Limb (tissue), 2 donors: ENCODE measurements at regions not wholly inside any gene's neighbourhood (a gene's known extent, or its start where the extent isn't known, plus 50 kb on each side); places are given as distances from the start of the nearest gene placed in this dataset.
"Not testable (repeated sequence)": the region's sequence is repeated elsewhere in the genome, so short reads cannot be mapped to it uniquely, and the experiment has no call there.

ENCODE experiments used
- DNase-seq, 2 donors: peaks; one replicate each; pipeline ENCODE4 v3.0.0-alpha.2; 2016; ENCODE audit errors: extremely low spot score in 2 of 2

DNA sequence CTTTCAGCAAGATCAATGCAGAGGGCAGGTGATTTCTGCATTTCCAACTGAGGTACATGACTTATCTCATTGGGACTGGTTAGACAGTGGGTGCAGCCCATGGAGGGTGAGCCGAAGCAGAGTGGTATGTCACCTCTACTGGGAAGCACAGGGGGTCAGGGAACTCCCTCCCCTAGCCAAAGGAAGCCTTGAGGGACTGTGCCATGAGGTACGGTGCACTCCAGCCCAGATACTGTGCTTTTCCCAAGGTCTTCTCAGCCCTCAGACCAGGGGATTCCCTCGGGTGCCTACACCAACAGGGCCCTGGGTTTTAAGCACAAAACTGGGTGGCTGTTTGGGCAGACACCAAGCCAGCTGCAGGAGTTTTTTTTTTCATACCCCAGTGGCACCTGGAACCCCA is 329.5 kb upstream of the TMEFF2 start:
- not testable (repeated sequence) for DNase-seq

DNA sequence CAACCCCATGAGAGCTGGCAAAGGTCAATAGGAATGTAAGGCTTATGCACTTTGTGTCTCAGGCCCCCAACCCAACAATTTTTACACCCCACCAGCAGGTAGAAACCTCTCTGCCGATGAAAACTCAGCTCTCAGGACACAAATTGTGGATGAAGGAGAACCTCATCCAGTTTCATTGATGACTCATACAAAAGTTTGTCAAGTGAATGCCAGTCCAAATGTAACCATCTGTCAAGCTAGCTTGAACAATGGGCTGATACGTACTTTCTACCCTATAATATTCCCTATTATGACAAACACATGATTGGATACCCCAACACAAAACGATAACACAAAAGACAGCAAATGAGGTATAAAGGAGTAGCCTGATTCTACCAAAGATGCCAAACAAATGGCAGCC is 321.2 kb upstream of the TMEFF2 start:
- no peak for DNase-seq

DNA sequence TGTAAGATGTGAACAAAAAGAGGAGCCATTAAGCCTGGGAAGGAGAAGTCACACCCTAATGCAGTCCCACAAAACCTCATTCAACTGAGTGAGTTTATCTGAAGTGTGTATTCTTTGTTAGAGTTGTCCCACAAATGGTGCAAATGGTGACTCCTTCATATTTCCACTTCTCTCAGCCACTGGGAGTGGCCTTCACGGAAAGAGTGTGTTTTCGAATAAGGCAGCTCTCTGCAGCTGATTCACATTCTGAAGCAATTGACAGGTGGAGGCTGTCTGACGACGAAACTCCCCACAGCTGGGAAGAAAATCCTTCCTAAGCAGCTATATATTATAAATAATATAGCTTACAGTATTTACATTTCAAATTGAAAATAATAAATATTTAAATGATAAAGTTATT is 318.8 kb upstream of the TMEFF2 start:
- no peak for DNase-seq

DNA sequence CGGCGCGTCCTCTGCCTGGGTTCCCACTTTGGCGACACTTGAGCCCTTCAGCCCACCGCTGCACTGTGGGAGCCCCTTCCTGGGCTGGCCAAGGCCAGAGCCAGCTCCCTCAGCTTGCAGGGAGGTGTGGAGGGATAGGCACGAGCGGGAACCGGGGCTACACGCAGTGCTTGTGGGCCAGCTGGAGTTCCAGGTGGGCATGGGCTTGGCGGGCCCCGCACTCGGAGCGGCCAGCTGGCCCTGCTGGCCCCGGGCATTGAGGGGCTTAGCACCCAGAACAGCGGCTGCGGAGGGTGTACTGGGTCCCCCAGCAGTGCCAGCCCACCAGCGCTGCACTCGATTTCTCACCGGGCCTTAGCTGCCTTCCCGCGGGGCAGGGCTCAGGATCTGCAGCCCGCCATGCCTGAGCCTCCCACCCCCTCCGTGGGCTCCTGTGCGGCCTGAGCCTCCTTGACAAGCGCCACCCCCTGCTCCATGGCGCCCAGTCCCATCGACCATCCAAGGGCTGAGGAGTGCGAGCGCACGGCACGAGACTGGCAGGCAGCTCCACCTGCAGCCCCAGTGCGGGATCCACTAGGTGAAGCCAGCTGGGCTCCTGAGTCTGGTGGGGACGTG is 313.2 kb upstream of the TMEFF2 start:
- not testable (repeated sequence) for DNase-seq

DNA sequence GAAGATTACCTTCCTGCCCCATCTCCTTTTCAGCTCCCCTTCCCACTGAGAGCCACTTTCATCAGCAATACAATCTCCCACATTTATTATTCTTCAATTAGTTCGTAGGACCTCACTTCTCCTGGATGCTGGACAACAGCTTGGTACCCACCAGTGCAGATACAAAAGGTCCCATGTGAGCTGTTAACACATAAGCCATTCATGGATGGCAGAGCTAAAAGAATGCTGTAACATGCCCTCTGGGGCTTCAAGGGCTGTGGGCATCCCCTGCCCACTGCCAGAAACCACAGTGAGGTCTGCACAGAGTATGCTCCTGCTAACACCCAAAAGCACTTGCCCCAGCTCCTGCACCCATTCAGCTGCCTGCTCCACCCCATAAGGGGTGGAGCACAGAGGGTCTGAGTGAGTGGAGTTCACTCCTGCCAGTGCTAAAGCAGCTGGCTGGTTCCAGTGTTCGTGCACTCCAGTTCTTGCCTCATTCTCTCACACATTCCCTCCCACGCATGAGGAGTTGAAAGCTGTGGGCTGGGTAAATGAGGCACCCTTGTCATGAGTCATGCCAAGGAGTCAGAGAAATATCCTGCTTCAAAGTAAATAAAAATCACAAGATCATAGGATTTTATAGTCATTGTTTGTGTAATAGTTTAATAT is 305.9 kb upstream of the TMEFF2 start:
- DNase-seq: no peak

DNA sequence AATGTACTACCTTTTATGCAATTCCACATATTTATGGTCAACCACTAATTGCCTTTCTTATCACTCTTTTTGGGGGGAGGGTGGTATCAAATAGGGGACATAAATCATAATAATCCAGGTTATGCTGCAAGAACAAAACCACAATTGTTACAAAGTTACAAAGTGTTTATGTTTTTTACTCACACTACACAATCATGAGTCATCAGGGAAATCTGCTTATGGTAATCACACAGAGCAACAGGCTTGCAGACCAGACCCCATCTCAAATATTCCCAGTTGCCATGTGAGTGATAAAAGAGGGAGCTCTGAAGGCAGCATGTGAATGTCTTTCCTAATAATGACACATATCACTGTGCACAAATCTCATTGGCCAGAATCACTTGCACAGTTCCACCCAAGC is 304.7 kb upstream of the TMEFF2 start:
- no peak for DNase-seq

DNA sequence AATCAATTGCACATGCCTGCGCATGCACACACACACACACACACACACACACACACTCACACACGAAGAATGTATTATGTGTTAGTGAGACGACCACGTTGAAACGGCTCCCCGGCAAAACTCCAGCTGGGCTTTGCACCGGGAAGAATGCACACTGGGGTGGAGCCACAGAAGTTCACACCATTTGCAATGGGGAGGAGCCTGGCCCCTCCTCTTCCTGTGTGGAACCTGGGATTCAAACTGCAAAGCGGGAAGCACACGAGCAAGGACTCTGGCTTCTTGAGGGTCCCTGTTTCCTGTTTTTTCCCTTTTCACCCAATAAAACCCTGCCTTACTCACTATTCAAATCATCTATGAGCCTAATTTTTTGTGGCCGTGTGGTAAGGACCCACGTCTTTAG is 304.0 kb upstream of the TMEFF2 start:
- no peak for DNase-seq

DNA sequence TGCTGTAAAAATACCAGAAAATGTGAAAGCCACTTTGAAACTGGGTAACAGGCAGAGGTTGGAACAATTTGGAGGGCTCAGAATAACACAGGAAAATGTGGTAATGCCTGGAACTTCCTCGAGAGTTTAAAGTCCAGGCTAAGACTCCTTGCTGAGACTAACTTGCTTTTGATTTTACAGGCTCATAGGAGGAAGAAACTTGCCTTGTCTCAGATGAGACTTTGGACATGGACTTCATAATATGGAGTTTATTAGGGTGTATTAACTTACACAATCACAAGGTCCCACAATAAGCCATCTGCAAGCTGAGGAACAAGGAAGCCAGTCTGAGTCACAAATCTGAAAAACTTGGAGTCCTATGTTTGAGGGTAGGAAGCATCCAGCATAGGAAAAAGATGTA is 293.4 kb upstream of the TMEFF2 start:
- not testable (repeated sequence) for DNase-seq

DNA sequence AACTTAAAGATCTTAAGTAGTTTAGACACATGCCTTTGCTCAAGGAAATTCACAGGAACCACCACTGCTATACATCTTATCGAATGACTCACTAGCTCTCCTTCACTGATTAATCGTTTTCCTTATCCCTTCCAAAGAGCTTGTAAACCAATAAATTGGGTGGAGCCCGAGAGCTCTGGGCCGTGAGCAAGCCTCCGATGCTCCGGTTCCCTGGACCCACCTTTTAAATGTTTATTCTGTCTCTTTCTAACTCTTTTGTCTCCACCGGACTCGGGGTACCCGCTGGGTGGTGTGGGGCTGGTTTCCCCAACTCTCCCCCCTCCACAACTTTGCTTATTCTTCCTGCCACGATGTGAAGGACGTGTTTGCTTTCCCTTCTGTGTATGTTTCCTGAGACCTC is 292.9 kb upstream of the TMEFF2 start:
- no peak for DNase-seq

DNA sequence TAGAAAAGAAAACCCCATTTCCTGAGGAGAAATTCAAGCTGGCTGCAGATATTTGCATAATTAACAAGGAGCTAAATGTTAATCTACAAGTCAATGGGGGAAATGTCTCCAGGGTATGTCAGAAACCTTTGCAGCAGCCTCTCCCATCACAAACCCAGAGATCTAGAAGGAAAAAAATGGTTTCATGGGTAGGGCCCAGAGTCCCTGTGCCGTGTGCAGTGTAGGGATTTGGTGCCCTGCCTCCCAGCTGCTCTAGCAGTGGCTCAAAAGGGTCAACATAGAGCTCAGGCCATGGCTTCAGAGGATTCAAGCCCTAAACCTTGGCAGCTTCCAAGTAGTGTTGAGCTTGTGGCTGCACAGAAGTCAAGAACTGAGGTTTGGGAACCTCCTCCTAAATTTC is 290.2 kb upstream of the TMEFF2 start:
- DNase-seq: no peak

DNA sequence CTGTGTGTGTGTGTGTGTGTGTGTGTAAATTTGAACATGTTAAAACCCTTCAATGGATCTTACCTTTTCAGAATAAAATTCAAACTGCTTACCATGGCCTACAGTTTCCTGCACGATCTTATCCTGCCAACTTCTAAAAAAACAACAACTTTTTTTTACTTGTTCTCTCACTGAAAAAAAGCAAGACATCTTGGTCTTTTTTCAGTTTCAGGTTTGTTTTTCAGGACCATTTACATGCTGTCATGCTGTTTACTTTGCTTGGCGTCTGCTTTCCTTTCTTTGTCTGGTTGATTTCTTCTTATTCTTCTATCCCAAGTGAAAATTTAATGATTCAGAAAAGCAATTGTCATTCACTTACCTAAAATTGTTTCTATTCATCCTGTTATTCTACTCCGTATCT is 286.3 kb upstream of the TMEFF2 start:
- no peak for DNase-seq

DNA sequence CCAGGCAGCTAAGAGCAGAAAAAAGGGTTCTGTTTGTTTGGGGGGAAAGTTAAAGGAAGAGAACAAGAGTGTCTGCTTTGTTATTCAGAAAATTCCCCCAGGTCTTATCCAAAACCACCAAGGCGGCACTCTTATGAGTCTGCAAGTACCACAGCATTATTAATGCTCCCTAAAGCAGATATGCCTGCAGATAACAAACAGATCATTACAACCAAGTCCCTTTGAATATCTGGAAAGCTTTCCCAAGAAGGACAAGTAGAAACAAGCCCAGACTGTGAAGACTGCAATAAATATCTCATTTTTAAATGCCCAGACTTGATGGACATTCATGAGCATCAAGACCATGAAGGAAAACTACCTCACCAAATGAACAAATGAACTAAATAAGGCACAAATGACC is 278.6 kb upstream of the TMEFF2 start:
- DNase-seq: no peak

DNA sequence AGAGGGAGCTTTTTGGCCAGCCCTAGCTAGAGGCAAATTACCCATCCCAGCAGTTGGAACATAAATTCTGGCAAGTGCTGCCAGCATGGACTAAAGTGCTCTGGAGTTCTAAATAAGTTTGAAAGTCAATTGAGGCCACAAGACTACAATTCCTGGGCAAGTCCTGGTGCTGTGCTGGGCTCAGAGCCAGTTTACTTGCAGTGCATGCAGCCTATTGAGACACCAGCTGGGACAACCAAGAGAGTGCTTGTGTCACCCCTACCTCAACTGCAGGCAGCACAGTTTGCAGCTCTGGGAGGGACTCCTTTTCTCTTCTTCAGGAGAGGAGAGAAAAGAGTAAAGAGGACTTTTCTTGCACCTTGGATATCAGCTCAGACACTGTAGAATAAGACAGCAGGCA is 277.2 kb upstream of the TMEFF2 start:
- DNase-seq: no peak

DNA sequence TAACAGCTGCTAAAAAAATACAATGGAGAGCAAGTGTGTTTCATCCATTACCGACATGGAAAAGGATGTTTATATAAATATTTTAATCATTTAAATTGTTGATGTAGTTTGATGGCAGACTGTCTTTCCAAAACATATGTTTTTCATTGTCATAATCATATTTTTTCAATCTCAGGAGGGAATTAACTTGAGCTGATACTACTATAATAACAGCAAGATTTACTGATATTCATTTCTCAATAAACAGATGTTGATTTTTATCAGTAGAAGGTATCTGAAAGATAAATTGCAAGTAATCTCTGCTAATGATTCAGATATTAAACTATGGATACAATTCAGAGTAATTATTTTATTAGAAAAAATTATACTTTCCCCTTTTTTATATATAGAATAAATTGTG is 274.9 kb upstream of the TMEFF2 start:
- DNase-seq: no peak

DNA sequence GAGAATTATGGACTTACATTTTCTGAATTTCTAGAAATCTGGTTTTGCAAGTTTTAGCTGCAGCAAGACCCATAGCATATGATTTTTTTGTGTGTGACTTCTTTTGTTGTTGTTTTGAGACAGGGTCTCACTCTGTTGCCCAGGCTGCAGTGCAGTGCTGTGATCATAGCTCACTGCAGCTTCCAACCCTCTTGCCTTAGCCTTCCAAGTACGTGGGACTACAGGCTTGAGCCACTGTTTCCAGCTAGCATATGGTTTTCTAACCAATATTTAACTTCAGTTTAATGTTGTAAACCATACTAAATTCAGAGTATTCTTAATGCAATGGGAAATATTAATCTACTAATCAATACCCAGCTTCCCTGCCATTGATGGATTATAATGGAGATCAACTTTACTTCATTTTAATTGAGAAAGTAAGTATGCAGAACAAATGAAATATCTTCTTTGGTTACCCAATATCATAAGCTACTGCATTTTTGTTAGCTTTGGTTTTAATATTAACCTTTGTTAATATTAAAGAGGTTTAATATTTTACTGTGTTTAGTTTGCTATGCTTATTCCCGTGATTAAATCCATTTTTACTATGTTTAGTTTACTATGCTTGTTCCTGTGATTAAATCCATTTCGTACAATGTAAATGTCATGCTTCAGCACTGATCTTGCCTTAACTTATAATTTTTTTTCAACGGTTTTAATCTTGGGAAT is 273.4 kb upstream of the TMEFF2 start:
- DNase-seq: no peak

DNA sequence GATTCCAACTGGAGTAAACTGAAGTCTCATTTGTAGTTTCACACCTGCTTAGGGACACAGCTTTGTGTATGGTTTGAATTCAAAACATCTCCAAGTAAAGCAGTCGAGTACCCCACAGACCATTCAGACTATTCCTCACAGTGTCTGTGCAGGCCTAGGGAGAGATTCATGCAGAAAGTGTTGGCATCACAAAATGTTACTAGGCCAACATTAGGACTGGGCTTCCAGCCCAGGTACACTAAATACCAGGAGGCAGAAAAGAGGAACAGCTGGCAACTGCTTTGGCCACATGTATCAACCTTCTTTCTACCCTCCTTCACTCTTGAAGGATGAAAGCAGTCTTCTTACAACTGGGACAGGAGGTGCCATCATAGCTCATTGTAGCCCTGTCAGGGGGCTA is 270.4 kb upstream of the TMEFF2 start:
- no peak for DNase-seq

DNA sequence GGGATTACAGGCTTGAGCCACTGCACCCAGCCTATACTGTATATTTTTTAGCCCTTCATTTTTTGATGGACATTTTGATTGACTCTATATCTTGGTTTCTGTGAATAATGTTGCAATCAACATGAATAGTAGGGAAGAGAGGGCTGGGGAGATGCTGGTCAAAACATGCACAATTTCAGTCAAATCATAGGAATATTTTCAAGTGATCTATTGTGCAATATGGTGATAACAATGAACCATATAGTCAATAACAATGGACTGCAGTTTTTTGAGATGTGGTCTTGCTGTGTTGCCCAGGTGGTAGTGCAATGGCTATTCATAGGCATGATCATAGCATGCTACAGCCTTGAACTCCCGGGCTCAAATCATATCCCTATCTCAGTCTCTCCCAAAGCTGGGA is 264.7 kb upstream of the TMEFF2 start:
- no peak for DNase-seq

DNA sequence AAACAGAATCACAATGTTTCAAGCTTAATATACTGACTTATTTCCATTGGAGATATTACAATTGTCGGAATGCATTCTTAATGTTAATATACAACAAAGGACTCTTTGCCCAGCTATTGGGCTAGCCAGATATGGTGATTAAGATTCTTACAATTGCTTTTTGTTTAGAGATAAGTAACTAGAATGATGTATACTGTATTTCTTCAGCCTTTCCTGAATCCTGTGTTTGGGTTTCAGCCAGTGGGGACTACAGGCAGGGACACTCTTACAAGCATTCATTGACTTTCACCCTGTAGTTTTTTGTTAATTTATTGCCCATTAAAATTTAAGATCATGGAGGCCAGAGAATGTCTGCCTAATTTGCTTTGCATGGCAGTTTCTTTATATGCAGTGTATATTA is 254.1 kb upstream of the TMEFF2 start:
- no peak for DNase-seq

DNA sequence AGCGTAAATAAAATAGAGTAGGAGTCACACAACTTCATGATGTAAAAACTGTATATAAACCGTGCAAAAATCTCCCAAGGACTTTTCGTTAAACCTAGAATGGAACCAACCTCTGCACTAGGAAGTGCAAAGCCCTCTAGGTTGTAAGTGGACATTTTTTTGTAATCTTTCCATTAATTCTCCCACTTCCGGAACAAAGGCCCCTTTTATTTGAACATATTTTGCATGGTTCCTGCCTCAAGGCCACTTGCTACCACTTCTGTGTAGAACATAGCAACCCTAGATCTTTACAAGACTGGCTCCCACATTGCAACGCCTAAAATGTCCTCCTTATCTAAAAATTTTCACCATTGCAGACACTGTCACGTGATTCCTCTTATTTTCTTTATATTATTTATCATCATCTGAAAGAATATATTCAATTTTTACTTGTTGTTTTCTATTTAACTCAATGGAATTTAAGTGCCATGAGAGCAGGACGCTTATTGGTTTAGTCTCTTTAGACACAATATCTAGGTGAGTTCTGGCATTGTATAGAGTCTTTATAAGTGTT is 249.6 kb upstream of the TMEFF2 start:
- no peak for DNase-seq

DNA sequence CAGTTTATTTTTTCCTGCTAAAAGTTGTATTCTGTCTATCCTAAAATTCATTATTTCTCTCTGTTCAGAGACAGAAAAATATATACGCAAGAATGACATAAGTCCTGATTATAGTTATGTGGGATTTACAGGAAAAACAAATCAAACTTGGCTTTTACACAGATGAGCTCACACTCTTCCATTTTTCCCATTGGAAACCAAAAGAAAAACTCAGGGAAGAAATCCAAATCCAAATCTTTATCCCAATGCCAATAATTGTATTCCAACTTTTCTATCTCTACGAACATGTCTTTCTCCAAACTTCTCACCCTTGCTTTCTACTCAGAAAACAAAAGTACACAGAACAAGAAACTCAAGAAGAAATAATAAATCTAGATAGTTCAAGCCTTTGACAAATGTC is 249.1 kb upstream of the TMEFF2 start:
- no peak for DNase-seq

DNA sequence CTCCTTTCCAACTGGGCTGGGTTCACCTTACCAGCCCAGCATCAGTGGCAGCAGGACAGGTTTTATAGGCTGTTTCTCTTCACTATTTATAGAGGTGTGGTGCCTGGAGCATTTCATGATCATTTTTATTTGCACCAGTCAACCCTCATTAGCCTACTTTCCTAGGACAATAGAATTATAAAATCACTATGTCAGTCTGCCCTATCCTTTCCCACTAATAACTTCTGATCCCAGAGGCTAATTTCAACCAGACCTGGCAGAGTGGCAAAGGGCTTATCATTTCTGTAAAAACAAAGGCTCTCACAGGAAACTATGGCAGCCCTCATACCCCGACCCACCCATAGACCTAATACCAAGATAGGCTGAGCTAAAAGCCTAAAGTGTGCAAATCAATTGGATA is 243.5 kb upstream of the TMEFF2 start:
- DNase-seq: no peak

DNA sequence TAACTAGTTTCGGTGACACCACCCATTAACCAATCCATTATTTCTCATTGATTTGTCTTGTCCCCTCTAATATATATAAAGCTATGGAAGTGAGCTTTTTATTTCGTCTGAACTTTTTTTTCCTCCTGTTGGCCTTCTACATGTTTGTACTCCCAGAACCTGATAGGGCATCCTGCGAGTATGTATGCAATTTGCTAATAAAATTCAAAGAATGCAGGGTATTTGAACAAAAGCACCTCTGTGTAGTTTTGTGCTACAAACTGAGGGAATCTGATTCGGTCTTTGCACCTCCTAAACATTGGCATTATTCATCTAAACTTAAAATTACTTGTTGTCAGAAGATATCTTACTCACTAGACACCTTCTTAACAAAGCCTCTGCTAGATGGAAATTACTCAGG is 242.9 kb upstream of the TMEFF2 start:
- DNase-seq: no peak

DNA sequence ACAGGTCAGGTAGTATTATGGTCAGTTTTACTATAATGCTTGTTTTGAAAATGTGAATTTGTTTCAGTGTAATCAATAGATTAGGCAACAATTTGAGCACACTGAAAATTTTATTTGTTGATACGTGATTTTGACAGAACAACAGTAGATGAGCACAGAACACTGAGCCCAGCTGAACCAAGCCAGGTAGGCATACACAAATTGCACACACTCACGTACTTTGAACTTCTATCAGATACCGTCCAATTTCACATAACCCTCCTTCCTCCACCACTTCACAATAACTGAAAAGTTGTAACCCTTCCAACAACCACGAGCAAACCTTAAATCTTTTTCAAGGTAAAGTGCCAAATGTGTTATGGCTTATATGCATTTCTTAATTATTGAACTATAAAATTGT is 229.5 kb upstream of the TMEFF2 start:
- DNase-seq: no peak
